ENCODE measurements at regions not wholly inside any gene's neighbourhood (a gene's known extent, or its start where the extent isn't known, plus 50 kb on each side); places are given as distances from the start of the nearest gene placed in this dataset.
"Not testable (repeated sequence)": the region's sequence is repeated elsewhere in the genome, so short reads cannot be mapped to it uniquely, and the experiment has no call there.

GRCh38 chr14:106398931-106399331, 872.5 kb downstream of the TMEM121 start:
- DNase-seq: not testable (repeated sequence)

GRCh38 chr14:106401316-106401715, 874.9 kb downstream of the TMEM121 start:
- DNase-seq: not testable (repeated sequence)

DNA sequence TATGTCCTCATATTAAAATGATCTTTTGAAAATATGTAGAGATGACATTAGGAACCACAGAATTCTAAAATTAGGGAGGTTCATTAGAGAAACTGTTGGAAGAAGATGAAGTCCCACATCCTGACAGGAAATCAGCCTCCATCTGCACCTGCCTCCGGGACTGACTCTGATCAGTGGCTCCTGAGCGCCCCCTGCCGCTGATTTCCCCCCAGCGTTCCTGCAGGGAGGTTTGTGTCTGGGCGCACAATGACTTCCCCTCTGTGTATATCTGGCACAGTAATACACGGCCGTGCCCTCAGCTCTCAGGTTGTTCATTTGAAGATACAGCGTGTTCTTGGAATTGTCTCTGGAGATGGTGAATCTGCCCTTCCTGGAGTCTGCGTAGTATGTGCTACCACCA, 883.8 kb downstream of the TMEM121 start:
- DNase-seq: not testable (repeated sequence)

GRCh38 chr14:106414464-106414863, 888.1 kb downstream of the TMEM121 start:
- DNase-seq: no peak

DNA sequence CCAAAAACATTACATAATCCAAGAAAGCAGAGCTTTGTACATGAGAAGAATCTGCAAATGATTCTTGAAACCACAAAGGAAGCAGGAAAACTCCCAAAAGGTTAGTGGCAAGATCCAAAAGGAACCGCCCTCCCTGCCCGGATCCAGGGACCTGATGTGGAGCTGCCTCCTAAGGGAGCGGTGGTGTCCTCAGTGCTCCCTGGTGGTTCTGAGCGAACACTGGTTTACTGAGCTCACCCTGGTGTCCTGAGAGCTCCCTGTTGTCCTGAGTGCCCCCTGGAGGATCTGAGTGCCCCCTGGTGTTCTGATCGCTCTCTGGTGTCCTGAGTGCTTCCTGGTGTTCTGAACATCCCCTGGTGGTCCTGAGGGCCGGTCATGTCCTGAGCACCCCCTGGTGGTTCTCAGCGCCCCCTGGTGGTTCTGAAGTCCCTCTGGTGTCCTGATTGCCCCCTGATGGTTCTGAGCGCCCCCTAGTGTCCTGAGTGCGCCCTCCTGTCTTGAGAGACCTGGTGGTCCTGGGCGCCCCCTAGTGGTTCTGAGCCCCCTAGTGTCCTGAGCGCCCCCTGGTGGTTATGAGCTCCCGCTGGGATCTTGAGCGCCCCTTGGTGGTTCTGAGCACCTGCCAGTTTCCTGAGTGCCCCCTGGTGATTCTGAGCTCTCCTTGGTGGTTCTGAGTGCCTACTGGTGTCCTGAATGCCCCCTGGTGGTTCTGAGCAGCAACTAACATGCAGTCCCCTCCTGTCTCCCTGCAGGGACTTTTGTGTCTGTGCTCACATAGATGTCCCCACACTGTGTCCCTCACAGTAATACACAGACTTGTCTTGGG, 891.1 kb downstream of the TMEM121 start:
- no peak for DNase-seq

GRCh38 chr14:106419376-106419965, 893.1 kb downstream of the TMEM121 start:
- no peak for DNase-seq

GRCh38 chr14:106421431-106422033, 895.1 kb downstream of the TMEM121 start:
- DNase-seq: not testable (repeated sequence)

GRCh38 chr14:106422066-106422465, 895.7 kb downstream of the TMEM121 start:
- no peak for DNase-seq

GRCh38 chr14:106425150-106425549, 898.8 kb downstream of the TMEM121 start:
- DNase-seq: not testable (repeated sequence)

GRCh38 chr14:106436310-106436905, 910.0 kb downstream of the TMEM121 start:
- DNase-seq: no peak

DNA sequence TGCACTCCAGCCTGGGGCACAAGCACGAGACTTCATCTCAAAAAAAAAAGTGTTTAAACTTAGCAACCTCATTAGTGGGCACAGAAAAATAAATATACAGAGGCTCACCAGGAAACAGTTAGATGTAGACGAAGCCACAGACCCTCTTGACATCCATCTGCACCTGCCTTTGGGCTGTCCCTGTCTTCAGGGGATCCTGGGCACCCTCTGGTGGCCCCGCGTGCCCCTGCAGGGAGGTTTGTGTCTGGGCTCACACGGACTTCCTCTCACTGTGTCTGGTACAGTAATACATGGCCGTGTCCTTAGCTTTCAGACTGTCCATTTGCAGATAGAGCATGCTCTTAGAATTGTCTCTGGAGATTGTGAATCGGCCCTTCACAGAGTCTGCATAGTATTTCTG, 916.5 kb downstream of the TMEM121 start:
- DNase-seq: no peak

GRCh38 chr14:106455026-106455425, 928.6 kb downstream of the TMEM121 start:
- DNase-seq: no peak

- peak; percentile 3 for DNase-seq
Observed at GRCh38 chr14:106459971-106460730, 933.8 kb downstream of the TMEM121 start.

- DNase-seq: no peak
Observed at GRCh38 chr14:106460916-106461315, 934.5 kb downstream of the TMEM121 start.

- not testable (repeated sequence) for DNase-seq
Observed at GRCh38 chr14:106466483-106466882, 940.1 kb downstream of the TMEM121 start.

GRCh38 chr14:106468869-106469268, 942.5 kb downstream of the TMEM121 start:
- DNase-seq: not testable (repeated sequence)

DNA sequence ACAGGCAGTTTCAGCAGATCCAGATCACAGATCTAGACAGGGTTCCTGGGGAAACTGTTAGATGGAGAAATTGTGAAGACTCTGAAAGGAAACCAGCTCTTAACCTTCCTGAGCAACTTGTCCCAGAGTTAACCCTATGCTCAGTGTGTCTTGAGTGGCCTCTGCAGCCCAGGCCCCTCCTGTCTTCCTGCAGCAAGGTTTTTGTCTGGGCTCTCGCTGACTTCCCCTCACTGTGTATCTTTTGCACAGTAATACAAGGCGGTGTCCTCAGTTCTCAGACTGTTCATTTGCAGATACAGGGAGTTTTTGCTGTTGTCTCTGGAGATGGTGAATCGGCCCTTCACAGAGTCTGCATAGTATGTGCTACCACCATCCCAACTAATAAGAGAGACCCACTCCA, 943.6 kb downstream of the TMEM121 start:
- DNase-seq: not testable (repeated sequence)

GRCh38 chr14:106474261-106475028, 948.1 kb downstream of the TMEM121 start:
- DNase-seq: not testable (repeated sequence)

GRCh38 chr14:106475214-106475613, 948.8 kb downstream of the TMEM121 start:
- not testable (repeated sequence) for DNase-seq

- DNase-seq: not testable (repeated sequence)
Observed at GRCh38 chr14:106477600-106477999, 951.2 kb downstream of the TMEM121 start.

DNA sequence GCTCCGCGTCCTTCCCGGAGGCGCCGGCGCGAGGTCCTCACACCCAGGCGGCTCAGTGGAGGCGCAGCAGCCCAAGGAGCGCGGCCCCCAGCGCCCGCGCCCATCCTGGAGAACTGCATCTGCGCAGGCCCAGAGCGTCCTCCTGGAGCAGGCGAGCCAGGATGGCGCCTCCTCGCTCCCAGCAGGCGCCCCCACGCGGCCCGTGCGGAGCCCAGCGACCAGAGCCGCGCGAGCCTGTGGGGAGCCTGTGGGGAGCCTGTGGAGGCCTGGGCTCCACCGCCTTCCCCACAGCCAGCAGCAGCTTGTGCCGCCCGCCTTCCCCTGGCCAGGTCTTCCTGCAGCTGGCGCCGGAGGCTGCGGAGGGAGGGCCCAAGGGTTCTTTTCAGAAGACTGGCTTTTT, 953.9 kb downstream of the TMEM121 start:
- DNase-seq: not testable (repeated sequence)

- not testable (repeated sequence) for DNase-seq
Observed at GRCh38 chr14:106482213-106482612, 955.8 kb downstream of the TMEM121 start.

Data from NCI-H1436 treated with DMSO at 0.1 percent for 48 hours (cell line).